ENCODE measurements at regions not wholly inside any gene's neighbourhood (a gene's known extent, or its start where the extent isn't known, plus 50 kb on each side); places are given as distances from the start of the nearest gene placed in this dataset.

GRCh38 chr5:106481374-106481773 lies 1189.4 kb downstream of the EFNA5 start:
- TF ChIP-seq EZH2 (IDR thresholded peaks at IDR 0.05), result no peak
- TF ChIP-seq POLR2AphosphoS5 (IDR thresholded peaks at IDR 0.05; ENCODE audit: borderline replicate concordance, low read depth, low read length), result no peak
- TF ChIP-seq FOXP2 (optimal IDR thresholded peaks at IDR 0.05; ENCODE audit: control extremely low read depth, extremely low read length, insufficient read depth), result no peak

Measured in SK-N-MC (cell line).